ENCODE measurements at regions not wholly inside any gene's neighbourhood (a gene's known extent, or its start where the extent isn't known, plus 50 kb on each side); places are given as distances from the start of the nearest gene placed in this dataset.

GRCh38 chr6:44670146-44670545, 282.6 kb downstream of the CDC5L start:
- ATAC-seq (no peak), DNase-seq (no peak)
- Histone ChIP-seq H3K4me3 (no peak overlapping the region), H3K36me3 (ENCODE audit: insufficient read depth in 1 of 2, low read depth in 1 of 2) (no peaks in the 10 kb centered on the region), H3K9me3 (no peaks in the 10 kb centered on the region), H3K27ac (no peak overlapping the region), H3K4me1 (no peaks in the 10 kb centered on the region), H3K27me3 (ENCODE audit: insufficient read depth in 3 of 3, low read length in 2 of 3) (peaks cover 0 to 4% (median 4%) of the 10 kb centered on the region in 3 donors)
- intact Hi-C loops (cut with DNase I), result no loop called here
- no peak for TF ChIP-seq CTCF (IDR thresholded peaks at IDR 0.05)
- 93 to 97% (median 97%) methylated on average over 3 of the region's 3 CpGs for WGBS, 3 donors

DNA sequence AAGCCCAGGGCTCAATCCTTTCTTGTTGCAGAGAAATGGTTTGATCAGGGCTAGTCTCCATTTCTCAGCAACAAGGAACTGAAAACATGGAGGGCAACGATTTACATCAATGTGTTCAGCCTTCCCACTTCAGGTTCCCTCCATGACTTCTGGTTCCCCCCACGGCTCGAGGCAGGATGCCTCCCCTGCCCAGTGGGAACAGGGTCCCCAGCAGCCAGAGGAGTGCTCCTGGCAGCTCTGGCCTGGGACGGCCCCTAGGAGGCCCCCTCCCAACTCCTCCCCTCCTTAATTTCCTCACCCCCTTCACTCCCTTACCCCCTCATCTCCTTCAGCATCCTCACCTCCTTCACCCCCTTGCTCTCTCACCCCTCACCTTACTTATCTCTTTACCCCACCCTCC, 283.8 kb downstream of the CDC5L start:
- peaks cover 0 to 4% (median 4%) of the 10 kb centered on the region in 3 donors for H3K27me3 ChIP-seq (ENCODE audit: insufficient read depth in 3 of 3, low read length in 2 of 3)
- no peak overlapping the region for H3K27ac ChIP-seq
- H3K4me1 ChIP-seq, result no peaks in the 10 kb centered on the region
- no peak for TF ChIP-seq CTCF (IDR thresholded peaks at IDR 0.05)
- ATAC-seq (no peak), DNase-seq (no peak)
- WGBS, 3 donors, result 83 to 84% (median 83%) methylated on average over 4 of the region's 4 CpGs
- no peaks in the 10 kb centered on the region for H3K9me3 ChIP-seq
- H3K36me3 ChIP-seq (ENCODE audit: insufficient read depth in 1 of 2, low read depth in 1 of 2), result no peaks in the 10 kb centered on the region
- no peak overlapping the region for H3K4me3 ChIP-seq
- intact Hi-C loops (cut with DNase I), result no loop called here

GRCh38 chr6:44672086-44672485, 284.6 kb downstream of the CDC5L start:
- DNase-seq (no peak), ATAC-seq (no peak)
- Histone ChIP-seq H3K9me3 (no peaks in the 10 kb centered on the region), H3K27ac (no peak overlapping the region), H3K36me3 (ENCODE audit: insufficient read depth in 1 of 2, low read depth in 1 of 2) (no peaks in the 10 kb centered on the region), H3K27me3 (ENCODE audit: insufficient read depth in 3 of 3, low read length in 2 of 3) (peaks cover 0 to 4% (median 4%) of the 10 kb centered on the region in 3 donors), H3K4me3 (no peak overlapping the region), H3K4me1 (no peaks in the 10 kb centered on the region)
- intact Hi-C loops (cut with DNase I), result no loop called here
- WGBS, 3 donors, result 45 to 60% (median 50%) methylated on average over 3 of the region's 3 CpGs
- no peak for TF ChIP-seq CTCF (IDR thresholded peaks at IDR 0.05)

DNA sequence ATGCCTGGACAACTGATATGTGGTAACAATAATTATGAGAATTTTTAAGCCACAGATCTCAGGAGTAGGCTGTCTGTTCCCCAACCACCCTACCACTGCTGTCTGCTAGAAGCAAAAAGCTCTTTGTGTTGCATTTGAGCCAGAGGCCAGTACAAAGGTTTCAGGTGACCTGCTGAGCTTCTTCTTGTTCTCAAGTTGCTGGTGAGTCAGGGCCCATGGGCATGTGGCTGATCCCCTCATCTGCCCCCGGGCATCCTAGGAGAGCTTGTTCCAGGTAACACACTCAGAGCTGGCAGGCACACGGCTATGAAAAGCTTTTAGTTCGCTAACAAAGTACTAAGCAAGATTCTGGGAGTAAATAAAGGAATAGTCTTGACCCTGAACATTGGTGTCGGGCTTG, 285.3 kb downstream of the CDC5L start:
- no peak for TF ChIP-seq CTCF (IDR thresholded peaks at IDR 0.05)

More for the DNA sequence above, 285.3 kb downstream of the CDC5L start:
- Histone ChIP-seq H3K36me3 (ENCODE audit: insufficient read depth in 1 of 2, low read depth in 1 of 2) (no peaks in the 10 kb centered on the region), H3K27ac (no peak overlapping the region), H3K27me3 (ENCODE audit: insufficient read depth in 3 of 3, low read length in 2 of 3) (peaks cover 0 to 4% (median 4%) of the 10 kb centered on the region in 3 donors), H3K4me3 (no peak overlapping the region), H3K4me1 (no peaks in the 10 kb centered on the region), H3K9me3 (no peaks in the 10 kb centered on the region)
- ATAC-seq (no peak), DNase-seq (no peak)
- 82 to 88% (median 82%) methylated on average over 4 of the region's 4 CpGs for WGBS, 3 donors
- intact Hi-C loops (cut with DNase I), result no loop called here
